ENCODE measurements at regions not wholly inside any gene's neighbourhood (a gene's known extent, or its start where the extent isn't known, plus 50 kb on each side); places are given as distances from the start of the nearest gene placed in this dataset.

- TF ChIP-seq BACH2 (CRISPR knock-in tag; IDR thresholded peaks at IDR 0.05; ENCODE audit: borderline replicate concordance) (no peak), CREB5 (CRISPR knock-in tag; IDR thresholded peaks at IDR 0.05; ENCODE audit: low read depth) (no peak), PPARA (CRISPR knock-in tag; IDR thresholded peaks at IDR 0.05; ENCODE audit: borderline replicate concordance) (no peak), ESRRG (CRISPR knock-in tag; IDR thresholded peaks at IDR 0.05) (no peak), RARB (CRISPR knock-in tag; IDR thresholded peaks at IDR 0.05) (no peak), ZFP30 (CRISPR knock-in tag; IDR thresholded peaks at IDR 0.05) (no peak), TCF4 (CRISPR knock-in tag; IDR thresholded peaks at IDR 0.05; ENCODE audit: borderline replicate concordance) (no peak), GLIS3 (CRISPR knock-in tag; IDR thresholded peaks at IDR 0.05) (no peak), ZC3H10 (CRISPR knock-in tag; IDR thresholded peaks at IDR 0.05) (no peak), PATZ1 (CRISPR knock-in tag; IDR thresholded peaks at IDR 0.05; ENCODE audit: borderline replicate concordance) (no peak)
Measured at GRCh38 chr20:60065741-60066437, 107.7 kb downstream of the CDH26 start.
